Smooth muscle cell (in vitro differentiated cells): ENCODE measurements at regions not wholly inside any gene's neighbourhood (a gene's known extent, or its start where the extent isn't known, plus 50 kb on each side); places are given as distances from the start of the nearest gene placed in this dataset.

Source experiments
- DNase-seq: peaks from one replicate; lab custom pipeline; 2025; ENCODE audit not compliant: unreplicated experiment; lab: John Stamatoyannopoulos, UW
- H2AFZ ChIP-seq: fragments of 200-600 bp; sonication (generic); 2 replicates; pipeline ENCODE4 v1.6.0; 2016; ENCODE audit warnings: antibody characterized with exemption, low read depth, mild to moderate bottlenecking
- H3F3A ChIP-seq: fragments of 200-600 bp; sonication (generic); 2 replicates; pipeline ENCODE4 v1.6.0; 2017; ENCODE audit warnings: antibody characterized with exemption, low read depth
- H3K27ac ChIP-seq: fragments of 200-600 bp; sonication (generic); 2 replicates; pipeline ENCODE4 v1.5.1; 2016; ENCODE audit warnings: low read depth, mild to moderate bottlenecking
- H3K27me3 ChIP-seq: fragments of 200-600 bp; sonication (generic); 2 replicates; pipeline ENCODE4 v1.6.1; 2016; ENCODE audit warnings: low read depth, mild to moderate bottlenecking
- H3K36me3 ChIP-seq: fragments of 200-600 bp; sonication (generic); 2 replicates; pipeline ENCODE4 v1.5.1; 2016; ENCODE audit warnings: low read depth
- H3K4me1 ChIP-seq: fragments of 200-600 bp; sonication (generic); 2 replicates; pipeline ENCODE4 v1.5.1; 2016; ENCODE audit warnings: low read depth
- H3K4me2 ChIP-seq: fragments of 200-600 bp; sonication (generic); 2 replicates; pipeline ENCODE4 v1.6.0; 2016; ENCODE audit warnings: mild to moderate bottlenecking
- H3K4me3 ChIP-seq: fragments of 200-600 bp; sonication (generic); 2 replicates; pipeline ENCODE4 v1.5.1; 2016; ENCODE audit warnings: mild to moderate bottlenecking
- H3K79me2 ChIP-seq: fragments of 200-600 bp; sonication (generic); 2 replicates; pipeline ENCODE4 v1.6.0; 2016; ENCODE audit warnings: low read depth, mild to moderate bottlenecking
- H3K9ac ChIP-seq: fragments of 200-600 bp; sonication (generic); 2 replicates; pipeline ENCODE4 v1.6.0; 2016; ENCODE audit warnings: low read depth
- H3K9me3 ChIP-seq: fragments of 200-600 bp; sonication (generic); replicated peaks from 2 replicates; pipeline ENCODE4 v1.5.1; 2016; ENCODE audit warnings: low read depth
- H4K20me1 ChIP-seq: fragments of 200-600 bp; sonication (generic); 2 replicates; pipeline ENCODE4 v1.6.0; 2016; ENCODE audit warnings: low read depth
- WGBS: methylation state at CpG from one replicate; pipeline ENCODE4 v1.1.7; 2016; ENCODE audit warnings: low lambda C conversion rate; 5-methylcytosine and 5-hydroxymethylcytosine counted together
- TF ChIP-seq, protein P1 (sequence below): fragments of 200-600 bp; sonication (generic); IDR thresholded peaks from 2 replicates; pipeline ENCODE4 v1.5.1; 2017; ENCODE audit warnings: borderline replicate concordance, mild to moderate bottlenecking, antibody characterized with exemption; ENCODE audit not compliant: insufficient read depth, poor library complexity, severe bottlenecking

DNA sequence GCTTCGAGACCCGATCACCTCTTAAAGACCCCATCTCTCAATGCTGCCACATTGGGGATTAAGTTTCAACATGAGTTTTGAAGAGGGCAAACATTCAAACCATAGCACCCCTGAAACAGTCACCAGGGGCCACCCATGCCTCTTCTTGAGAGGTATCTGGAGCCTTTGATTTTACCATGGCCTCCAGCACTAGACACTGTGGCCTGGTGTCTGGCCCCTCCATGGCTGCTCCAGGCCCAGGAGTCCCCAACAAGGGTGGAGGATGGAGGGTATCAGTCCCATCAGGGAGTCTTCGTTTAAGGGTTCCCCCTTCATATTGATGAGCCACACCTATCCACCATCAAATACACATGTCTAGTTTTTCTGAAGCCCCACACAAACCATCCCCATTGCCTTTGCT is 66.5 kb upstream of the CDH5 start:
- Histone ChIP-seq H4K20me1 (no peaks in the 10 kb centered on the region), H3K79me2 (no peaks in the 10 kb centered on the region), H3K27ac (no peak overlapping the region), H2AFZ (no peak overlapping the region), H3K4me3 (no peak overlapping the region), H3K9me3 (no peaks in the 10 kb centered on the region), H3K9ac (no peak overlapping the region), H3K36me3 (no peaks in the 10 kb centered on the region), H3K27me3 (peaks cover 3% of the 10 kb centered on the region), H3K4me2 (no peak overlapping the region), H3F3A (no peaks in the 10 kb centered on the region), H3K4me1 (no peaks in the 10 kb centered on the region)
- 98% methylated on average over 3 of the region's 3 CpGs for WGBS
- TF ChIP-seq, protein P1, sequence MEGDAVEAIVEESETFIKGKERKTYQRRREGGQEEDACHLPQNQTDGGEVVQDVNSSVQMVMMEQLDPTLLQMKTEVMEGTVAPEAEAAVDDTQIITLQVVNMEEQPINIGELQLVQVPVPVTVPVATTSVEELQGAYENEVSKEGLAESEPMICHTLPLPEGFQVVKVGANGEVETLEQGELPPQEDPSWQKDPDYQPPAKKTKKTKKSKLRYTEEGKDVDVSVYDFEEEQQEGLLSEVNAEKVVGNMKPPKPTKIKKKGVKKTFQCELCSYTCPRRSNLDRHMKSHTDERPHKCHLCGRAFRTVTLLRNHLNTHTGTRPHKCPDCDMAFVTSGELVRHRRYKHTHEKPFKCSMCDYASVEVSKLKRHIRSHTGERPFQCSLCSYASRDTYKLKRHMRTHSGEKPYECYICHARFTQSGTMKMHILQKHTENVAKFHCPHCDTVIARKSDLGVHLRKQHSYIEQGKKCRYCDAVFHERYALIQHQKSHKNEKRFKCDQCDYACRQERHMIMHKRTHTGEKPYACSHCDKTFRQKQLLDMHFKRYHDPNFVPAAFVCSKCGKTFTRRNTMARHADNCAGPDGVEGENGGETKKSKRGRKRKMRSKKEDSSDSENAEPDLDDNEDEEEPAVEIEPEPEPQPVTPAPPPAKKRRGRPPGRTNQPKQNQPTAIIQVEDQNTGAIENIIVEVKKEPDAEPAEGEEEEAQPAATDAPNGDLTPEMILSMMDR: no peak
- no peak for DNase-seq

DNA sequence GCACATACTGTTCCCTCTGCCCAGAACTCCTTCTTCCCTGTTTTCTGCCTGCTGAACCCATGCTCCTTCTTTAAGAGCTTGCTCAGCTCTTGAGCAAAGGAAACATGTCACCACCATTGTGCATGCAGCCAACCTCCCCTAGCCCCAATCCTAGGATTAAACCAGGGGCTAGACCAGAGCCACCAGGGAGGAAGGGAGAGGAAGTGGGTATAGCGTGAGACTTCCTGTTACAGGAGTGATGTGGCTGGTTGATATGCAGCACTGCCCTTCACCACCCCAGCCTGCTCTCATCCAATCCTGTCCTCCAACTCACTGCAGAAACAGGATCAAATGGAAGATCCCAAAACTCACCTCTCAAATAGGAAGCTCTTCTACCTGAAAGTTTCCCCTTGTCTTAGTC is 67.1 kb upstream of the CDH5 start:
- Histone ChIP-seq H3K9ac (no peak overlapping the region), H3K27ac (no peak overlapping the region), H3K27me3 (peaks cover 3% of the 10 kb centered on the region), H3K4me3 (no peak overlapping the region), H4K20me1 (no peaks in the 10 kb centered on the region), H2AFZ (no peak overlapping the region), H3K36me3 (no peaks in the 10 kb centered on the region), H3K79me2 (no peaks in the 10 kb centered on the region), H3K4me2 (no peak overlapping the region), H3K4me1 (no peaks in the 10 kb centered on the region), H3F3A (no peaks in the 10 kb centered on the region), H3K9me3 (no peaks in the 10 kb centered on the region)
- no peak for DNase-seq
- 72% methylated on average over 1 of the region's 1 CpG for WGBS
- TF ChIP-seq, protein P1: no peak

DNA sequence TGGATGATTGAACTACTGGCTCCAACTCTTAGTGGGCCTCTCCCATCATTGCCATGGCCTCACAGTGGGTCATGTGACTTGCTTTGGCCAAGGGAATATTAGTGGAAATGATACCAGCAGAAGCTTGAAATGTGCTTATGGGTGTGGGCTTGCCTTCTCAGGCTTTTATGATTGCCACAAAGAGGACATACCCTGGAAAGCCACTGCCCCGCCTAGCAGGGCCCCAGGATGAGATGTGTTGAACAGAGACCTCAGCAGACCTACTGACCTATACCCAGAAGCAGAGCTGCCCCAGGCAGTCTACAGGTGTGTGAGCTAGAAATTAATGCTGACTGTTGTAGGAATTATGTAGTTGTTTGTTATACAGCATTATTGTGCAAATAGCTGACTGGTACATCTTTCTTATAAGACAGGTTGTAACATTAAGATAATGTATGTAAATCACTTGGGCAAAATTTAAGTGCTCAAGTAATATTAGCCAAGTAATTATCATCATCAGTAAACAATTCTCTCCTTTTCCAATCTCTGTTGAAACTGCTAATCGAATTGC is 67.8 kb upstream of the CDH5 start:
- Histone ChIP-seq H3K27ac (no peak overlapping the region), H4K20me1 (no peaks in the 10 kb centered on the region), H3K9me3 (no peaks in the 10 kb centered on the region), H3K4me2 (no peak overlapping the region), H3K79me2 (no peaks in the 10 kb centered on the region), H3K4me1 (no peaks in the 10 kb centered on the region), H3K36me3 (no peaks in the 10 kb centered on the region), H3K9ac (no peak overlapping the region), H3F3A (no peaks in the 10 kb centered on the region), H2AFZ (no peak overlapping the region), H3K4me3 (no peak overlapping the region), H3K27me3 (peaks cover 5% of the 10 kb centered on the region)
- TF ChIP-seq, protein P1: no peak
- WGBS: 90% methylated on average over 2 of the region's 2 CpGs
- DNase-seq: no peak

GRCh38 chr16:66298006-66298405 is 68.5 kb upstream of the CDH5 start:
- Histone ChIP-seq H4K20me1 (no peaks in the 10 kb centered on the region), H3K4me3 (no peak overlapping the region), H3K36me3 (no peaks in the 10 kb centered on the region), H3K27me3 (peaks cover 4% of the 10 kb centered on the region), H3K4me2 (no peak overlapping the region), H3K79me2 (no peaks in the 10 kb centered on the region), H3K4me1 (no peaks in the 10 kb centered on the region), H3K9me3 (no peaks in the 10 kb centered on the region), H3K27ac (no peak overlapping the region), H3F3A (no peaks in the 10 kb centered on the region), H3K9ac (no peak overlapping the region), H2AFZ (no peak overlapping the region)
- TF ChIP-seq, protein P1: no peak
- no peak for DNase-seq
- 46% methylated on average over 2 of the region's 2 CpGs for WGBS
